ENCODE measurements at regions not wholly inside any gene's neighbourhood (a gene's known extent, or its start where the extent isn't known, plus 50 kb on each side); places are given as distances from the start of the nearest gene placed in this dataset.

- no peak for DNase-seq (ENCODE audit: low spot score)
- ATAC-seq: no peak
- H3K27ac Mint-ChIP-seq: no peak overlapping the region
- TF ChIP-seq TCF7 (CRISPR knock-in tag; IDR thresholded peaks at IDR 0.05; ENCODE audit: low read depth): no peak
- no peak for TF ChIP-seq FOXP1 (CRISPR knock-in tag; IDR thresholded peaks at IDR 0.05; ENCODE audit: borderline replicate concordance)
- TF ChIP-seq ATF1 (CRISPR knock-in tag; IDR thresholded peaks at IDR 0.05): no peak
- TF ChIP-seq GRHL2 (CRISPR knock-in tag; IDR thresholded peaks at IDR 0.05; ENCODE audit: insufficient replicate concordance, severe bottlenecking): no peak
- no peak for TF ChIP-seq ZNF671 (CRISPR knock-in tag; IDR thresholded peaks at IDR 0.05)
- no peak for TF ChIP-seq ZNF416 (CRISPR knock-in tag; IDR thresholded peaks at IDR 0.05)
- no peak for TF ChIP-seq JAZF1 (CRISPR knock-in tag; IDR thresholded peaks at IDR 0.05)
- TF ChIP-seq FOXK1 (CRISPR knock-in tag; IDR thresholded peaks at IDR 0.05): no peak
- TF ChIP-seq ZBTB43 (CRISPR knock-in tag; IDR thresholded peaks at IDR 0.05): no peak
- H3K4me3 Mint-ChIP-seq: no peak overlapping the region
- ChIA-PET POLR2A (no interaction called here), CTCF (interaction anchor here (0.7 kb wide), 1 partner anchor 862 kb away, joined by 4 read pairs; no protein-coding TSS in a partner anchor)
- H3K36me3 Mint-ChIP-seq: no peaks in the 10 kb centered on the region
- peaks cover 7% of the 10 kb centered on the region for H3K9me3 Mint-ChIP-seq
- H3K27me3 Mint-ChIP-seq (ENCODE audit: low read depth): no peaks in the 10 kb centered on the region
- H3K4me1 Mint-ChIP-seq: no peaks in the 10 kb centered on the region
These were observed 1003.7 kb downstream of the SLITRK5 start for GRCh38 chr13:88674841-88675240.

GRCh38 chr13:88675347-88675996 is 1004.3 kb downstream of the SLITRK5 start:
- H3K27me3 Mint-ChIP-seq (ENCODE audit: low read depth): no peaks in the 10 kb centered on the region
- H3K36me3 Mint-ChIP-seq: no peaks in the 10 kb centered on the region
- H3K4me3 Mint-ChIP-seq: no peak overlapping the region
- ATAC-seq (no peak), DNase-seq (ENCODE audit: low spot score) (no peak)
- TF ChIP-seq ATF6 (CRISPR knock-in tag; IDR thresholded peaks at IDR 0.05) (no peak), NFATC4 (CRISPR knock-in tag; IDR thresholded peaks at IDR 0.05) (no peak), ZBTB21 (CRISPR knock-in tag; IDR thresholded peaks at IDR 0.05; ENCODE audit: borderline replicate concordance) (no peak), E2F5 (CRISPR knock-in tag; IDR thresholded peaks at IDR 0.05) (no peak), AR (CRISPR knock-in tag; IDR thresholded peaks at IDR 0.05) (no peak), ZNF425 (CRISPR knock-in tag; conservative IDR thresholded peaks at IDR 0.05) (no peak)
- POLR2A ChIA-PET: no interaction called here
- no peaks in the 10 kb centered on the region for H3K4me1 Mint-ChIP-seq
- H3K27ac Mint-ChIP-seq: no peak overlapping the region
- CTCF ChIA-PET: interaction anchor here (0.6 kb wide), 1 partner anchor 71 kb away, joined by 3 read pairs; no protein-coding TSS in a partner anchor
- peaks cover 7% of the 10 kb centered on the region for H3K9me3 Mint-ChIP-seq
